ENCODE measurements at regions not wholly inside any gene's neighbourhood (a gene's known extent, or its start where the extent isn't known, plus 50 kb on each side); places are given as distances from the start of the nearest gene placed in this dataset.
"Not testable (repeated sequence)": the region's sequence is repeated elsewhere in the genome, so short reads cannot be mapped to it uniquely, and the experiment has no call there.

GRCh38 chr17:13659051-13659450 is 57.3 kb upstream of the HS3ST3A1 start:
- not testable (repeated sequence) for DNase-seq

DNA sequence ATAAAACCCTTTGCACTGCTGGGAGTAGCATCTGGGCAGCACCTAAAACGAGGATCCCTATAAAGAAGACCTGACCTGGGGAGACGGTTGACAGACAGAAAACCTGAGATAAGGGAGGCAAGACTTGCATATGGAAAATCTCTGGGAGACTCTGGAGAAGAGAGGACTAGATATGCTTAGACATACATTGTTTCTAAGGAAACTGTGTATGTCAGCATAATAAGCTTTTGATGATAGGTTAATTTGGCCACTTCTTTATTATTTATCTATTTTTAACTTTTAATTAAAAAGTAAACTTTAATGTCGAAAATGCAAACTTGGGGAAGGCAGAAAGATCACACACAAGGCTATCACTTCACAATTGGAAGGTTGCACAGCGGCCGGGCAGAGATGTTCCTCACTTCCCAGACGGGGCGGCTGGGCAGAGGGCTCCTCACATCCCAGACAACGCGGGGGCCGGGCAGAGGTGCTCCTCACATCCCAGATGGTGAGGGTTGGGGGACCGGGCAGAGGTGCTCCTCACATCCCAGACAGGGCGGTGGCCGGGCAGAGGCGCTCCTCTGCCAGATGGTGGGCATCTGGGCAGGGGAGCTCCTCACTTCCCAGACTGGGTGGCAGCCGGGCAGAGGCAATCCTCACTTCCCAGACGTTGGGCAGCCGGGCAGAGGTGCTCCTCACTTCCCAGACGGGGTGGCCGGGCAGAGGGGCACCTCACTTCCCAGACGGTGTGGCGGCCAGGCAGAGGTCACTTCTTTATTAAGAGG is 64.3 kb upstream of the HS3ST3A1 start:
- no peak for DNase-seq

- no peak for DNase-seq
These were observed 69.6 kb upstream of the HS3ST3A1 start for GRCh38 chr17:13671341-13671740.

- DNase-seq: no peak
These were observed 70.0 kb upstream of the HS3ST3A1 start for GRCh38 chr17:13671771-13672170.

DNA sequence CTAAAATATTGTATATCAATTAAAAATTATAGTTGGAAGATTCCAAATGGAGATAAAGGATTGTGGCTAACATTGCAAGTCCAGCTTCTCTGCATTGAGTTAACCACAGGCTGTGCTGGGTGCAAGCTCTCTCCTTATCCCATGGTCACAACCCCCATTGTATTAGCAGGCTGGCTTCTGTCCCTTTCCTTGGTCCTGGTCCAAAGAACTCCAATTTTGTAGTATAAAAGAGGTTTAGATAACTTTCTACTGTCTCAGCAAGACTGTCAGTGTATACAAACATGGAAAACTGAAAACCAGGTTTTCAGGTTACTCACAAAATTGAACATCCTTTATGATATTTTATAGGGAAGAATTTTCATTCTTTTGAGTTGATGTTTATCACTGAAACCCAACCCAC is 76.6 kb upstream of the HS3ST3A1 start:
- no peak for DNase-seq

DNA sequence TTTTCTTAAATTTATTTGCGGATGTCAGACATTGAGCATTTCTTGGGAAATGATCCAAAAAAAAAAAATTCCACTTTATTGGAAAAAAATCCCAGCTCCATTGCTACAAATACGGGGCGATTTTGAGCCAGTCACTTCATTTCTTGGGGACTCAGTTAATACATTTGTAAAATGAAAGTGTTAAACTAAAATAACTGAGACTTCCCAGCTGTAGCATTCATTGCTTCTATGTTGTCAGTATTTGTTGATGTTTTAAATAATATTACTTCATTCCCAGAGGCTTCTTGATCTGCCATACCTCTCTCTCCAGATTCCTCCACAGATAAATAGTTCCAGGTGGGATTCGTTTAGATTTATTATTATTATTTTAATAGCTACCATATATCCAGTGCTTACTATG is 77.1 kb upstream of the HS3ST3A1 start:
- DNase-seq: no peak

DNA sequence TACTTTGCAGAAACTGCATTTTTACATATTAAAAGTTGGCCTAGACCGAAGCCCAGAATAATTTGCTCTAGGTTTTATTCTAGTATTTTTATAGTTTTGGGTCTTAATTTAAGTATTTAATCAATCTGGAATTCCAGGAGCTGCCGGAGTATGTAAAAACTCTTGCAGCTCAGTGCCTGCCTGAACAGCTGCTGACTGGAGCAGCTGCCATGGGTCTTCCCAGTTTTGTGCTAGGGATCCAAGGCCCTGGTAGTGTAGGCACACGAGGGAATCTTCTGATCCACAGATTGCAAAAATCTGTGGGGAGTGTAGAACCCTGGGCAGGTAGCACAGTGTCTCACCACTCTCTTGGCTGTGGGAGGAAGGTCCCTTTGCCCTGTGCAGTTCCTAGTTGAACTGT is 87.0 kb upstream of the HS3ST3A1 start:
- no peak for DNase-seq

GRCh38 chr17:13690806-13691205 is 89.1 kb upstream of the HS3ST3A1 start:
- DNase-seq: no peak

DNA sequence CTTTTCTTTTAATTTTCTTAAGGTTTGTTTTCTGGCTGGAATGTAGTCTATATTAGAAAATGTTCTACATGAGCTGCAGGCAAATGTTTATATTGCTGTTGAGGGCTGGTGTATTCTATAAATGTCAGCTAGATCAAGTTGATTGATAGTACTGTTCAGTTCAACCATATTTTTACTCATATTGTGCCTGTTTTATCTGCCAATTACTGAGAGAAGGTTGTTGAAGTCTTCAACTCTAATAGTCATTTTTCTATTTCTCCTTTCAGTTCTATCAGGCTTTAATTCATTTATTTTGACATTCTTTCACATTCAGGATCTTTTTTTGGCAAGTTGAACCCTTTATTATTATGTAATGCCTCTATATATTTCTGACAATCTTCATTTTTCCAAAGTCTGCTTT is 93.2 kb upstream of the HS3ST3A1 start:
- DNase-seq: no peak

DNA sequence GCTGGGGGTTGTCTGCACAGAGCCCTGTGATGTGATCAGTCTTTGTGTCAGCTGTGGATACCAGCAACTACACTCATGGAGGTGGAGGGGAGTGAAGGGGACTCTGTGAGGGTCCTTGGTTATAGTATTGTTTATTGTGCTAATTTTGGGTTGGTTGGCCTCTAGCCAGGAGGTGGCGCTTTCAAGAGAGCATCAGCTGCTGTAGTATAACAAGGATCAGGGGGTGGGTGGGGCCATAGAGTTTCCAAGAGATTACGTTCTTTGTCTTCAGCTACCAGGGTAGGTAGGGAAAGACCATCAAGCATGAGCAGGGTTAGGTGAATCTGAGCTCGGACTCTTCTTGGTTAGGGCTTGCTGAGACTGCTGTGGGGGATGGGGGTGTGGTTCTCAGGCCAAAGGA is 97.1 kb upstream of the HS3ST3A1 start:
- DNase-seq: no peak

DNA sequence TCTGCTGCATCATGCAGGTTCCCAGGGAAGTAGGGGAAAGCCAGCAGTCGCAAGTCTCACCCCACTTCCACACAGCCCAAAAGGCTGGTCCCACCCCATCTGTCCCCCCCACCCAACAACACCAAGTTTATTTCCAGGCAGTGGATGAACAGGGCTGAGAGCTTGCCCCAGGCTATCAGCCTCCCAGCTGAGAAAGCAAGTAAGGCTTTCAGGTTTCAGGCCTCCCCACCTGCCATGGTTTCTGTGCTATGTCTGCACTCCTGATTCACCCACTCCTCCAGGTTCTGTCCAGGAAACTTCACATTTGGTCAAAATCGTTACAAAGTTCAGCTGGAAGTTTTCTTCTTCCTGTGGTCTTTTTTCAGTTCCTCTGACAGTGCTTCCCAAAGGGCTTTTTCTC is 97.5 kb upstream of the HS3ST3A1 start:
- no peak for DNase-seq

DNA sequence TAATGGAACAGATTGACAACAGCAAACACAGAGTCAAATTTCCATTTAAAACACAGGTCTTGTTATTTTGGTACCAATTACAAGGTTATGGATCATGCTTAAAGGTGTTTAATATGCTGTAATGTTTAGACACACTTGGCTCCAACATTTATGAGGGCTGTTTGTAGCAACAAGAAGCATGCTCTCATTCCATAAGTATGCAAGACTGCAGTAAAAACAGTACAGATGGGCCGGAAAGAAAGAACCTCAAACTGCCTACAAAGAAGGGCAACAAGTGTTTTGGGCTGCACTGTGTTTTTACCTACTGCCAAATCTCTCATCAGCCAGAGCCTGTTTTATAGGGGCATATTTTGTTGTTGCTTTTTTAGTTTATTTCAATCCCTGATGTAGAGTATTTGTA is 100.5 kb upstream of the HS3ST3A1 start:
- DNase-seq: no peak

- no peak for DNase-seq
These were observed 102.6 kb upstream of the HS3ST3A1 start for GRCh38 chr17:13704333-13704732.

- DNase-seq: no peak
These were observed 103.5 kb upstream of the HS3ST3A1 start for GRCh38 chr17:13705221-13705620.

- DNase-seq: no peak
These were observed 120.0 kb upstream of the HS3ST3A1 start for GRCh38 chr17:13721705-13722104.

DNA sequence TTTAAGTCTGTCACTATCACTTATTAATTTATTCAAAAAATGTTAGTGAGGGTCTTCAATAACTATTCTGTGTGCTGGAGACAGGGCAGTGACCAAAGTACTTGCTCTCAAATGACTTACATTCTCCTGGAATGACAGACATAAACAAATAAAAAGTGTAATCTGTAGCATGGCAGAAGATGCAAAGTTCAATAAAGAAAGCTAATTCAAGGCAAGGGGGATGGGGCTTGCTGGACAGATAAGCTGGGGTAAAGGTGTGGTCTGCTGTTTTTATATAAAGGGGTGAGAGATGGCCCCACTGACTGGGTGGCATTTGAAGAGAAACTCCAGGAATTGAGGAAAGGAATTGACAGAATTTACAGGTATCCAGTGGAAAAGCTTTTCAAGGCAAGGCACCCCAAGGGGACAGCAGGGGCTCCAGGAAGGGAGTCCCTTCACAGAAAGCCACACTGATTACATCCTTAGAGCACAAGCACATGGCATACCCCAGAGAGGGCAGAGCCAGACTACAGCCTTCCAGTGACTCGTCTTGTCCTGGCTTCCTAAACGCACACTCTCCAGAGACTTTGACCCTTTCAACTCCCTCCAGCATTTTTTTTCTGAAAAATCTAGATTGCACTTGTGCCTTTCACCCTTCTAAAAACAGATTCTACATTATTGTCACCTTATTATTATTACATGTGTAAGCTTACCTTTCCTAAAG is 123.7 kb upstream of the HS3ST3A1 start:
- DNase-seq: no peak

DNA sequence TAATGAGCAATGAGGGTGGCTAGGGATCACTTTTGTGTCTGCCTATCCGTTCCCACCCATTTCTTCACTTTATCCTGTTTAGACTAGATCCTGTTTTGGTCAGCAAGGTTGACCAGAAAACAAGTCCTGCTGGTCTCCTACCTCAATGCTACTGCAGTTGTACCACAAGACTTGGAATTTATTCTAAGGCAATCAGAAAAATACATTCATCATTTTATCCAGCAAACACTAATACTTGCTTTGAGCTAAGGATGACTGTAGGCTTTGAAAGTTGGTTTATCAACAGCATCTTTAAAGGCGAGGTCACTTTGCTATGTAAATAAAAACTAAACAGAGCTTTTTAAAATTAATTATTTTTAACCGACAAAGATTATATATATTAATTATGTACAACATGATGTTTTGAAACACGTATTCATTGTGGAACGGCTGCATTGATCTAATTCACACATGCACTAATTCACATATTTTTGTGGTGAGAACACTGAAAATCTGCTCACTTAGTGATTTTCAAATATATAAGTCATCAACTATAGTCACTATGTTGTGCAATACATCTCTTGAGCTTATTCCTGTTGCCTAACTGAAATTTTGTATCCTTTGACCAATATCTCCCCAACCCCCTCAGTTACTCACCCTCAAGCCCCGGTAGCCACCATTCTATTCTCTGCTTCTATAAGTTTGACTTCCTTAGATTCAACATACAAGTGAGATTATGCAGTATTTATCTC is 125.9 kb upstream of the HS3ST3A1 start:
- no peak for DNase-seq

- no peak for DNase-seq
These were observed 127.1 kb upstream of the HS3ST3A1 start for GRCh38 chr17:13728781-13729180.

- no peak for DNase-seq
These were observed 127.9 kb upstream of the HS3ST3A1 start for GRCh38 chr17:13729466-13730134.

GRCh38 chr17:13734880-13735279 is 133.2 kb upstream of the HS3ST3A1 start:
- no peak for DNase-seq

DNA sequence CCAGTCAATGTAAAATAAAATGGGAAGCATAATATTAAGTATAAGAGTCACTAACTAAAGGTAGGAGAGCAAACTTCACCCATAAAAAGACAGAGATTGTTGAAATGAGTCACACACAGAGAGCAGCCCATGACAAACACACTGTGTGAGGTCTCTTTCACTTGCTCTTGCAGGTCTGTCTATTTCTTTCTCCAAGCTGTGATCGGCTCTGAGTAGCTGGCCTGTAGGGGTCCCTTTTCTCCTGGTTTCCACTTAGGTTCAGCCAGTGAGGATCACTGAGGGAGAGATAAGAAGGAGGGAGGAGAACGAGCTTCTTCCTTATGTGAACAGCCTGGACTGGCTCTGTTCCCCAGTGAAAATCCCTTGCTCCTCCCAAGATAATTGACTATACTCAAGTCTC is 133.7 kb upstream of the HS3ST3A1 start:
- no peak for DNase-seq

GRCh38 chr17:13735861-13736260 is 134.1 kb upstream of the HS3ST3A1 start:
- no peak for DNase-seq

DNA sequence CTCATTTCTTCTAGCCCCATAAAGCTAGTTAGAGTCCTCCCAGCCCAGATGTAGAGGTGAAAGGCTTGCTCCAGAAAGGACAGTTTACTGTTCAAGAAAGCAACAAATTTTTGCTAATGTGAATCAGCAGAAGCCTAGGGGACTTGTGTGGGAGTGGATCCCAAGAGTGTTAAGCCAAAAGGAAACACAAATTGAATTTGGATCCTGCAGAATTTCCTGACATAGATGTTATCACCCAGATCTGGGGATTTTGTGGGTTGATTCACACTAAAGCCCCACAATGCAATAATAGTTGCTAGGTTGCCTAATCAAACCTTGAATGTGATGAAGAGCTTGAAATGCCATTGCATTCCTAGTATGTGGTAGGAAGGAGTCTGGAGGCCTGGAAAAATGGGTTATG is 135.2 kb upstream of the HS3ST3A1 start:
- no peak for DNase-seq

Measured in right hindlimb (tissue), 1 donor.